ENCODE measurements at regions not wholly inside any gene's neighbourhood (a gene's known extent, or its start where the extent isn't known, plus 50 kb on each side); places are given as distances from the start of the nearest gene placed in this dataset.

DNA sequence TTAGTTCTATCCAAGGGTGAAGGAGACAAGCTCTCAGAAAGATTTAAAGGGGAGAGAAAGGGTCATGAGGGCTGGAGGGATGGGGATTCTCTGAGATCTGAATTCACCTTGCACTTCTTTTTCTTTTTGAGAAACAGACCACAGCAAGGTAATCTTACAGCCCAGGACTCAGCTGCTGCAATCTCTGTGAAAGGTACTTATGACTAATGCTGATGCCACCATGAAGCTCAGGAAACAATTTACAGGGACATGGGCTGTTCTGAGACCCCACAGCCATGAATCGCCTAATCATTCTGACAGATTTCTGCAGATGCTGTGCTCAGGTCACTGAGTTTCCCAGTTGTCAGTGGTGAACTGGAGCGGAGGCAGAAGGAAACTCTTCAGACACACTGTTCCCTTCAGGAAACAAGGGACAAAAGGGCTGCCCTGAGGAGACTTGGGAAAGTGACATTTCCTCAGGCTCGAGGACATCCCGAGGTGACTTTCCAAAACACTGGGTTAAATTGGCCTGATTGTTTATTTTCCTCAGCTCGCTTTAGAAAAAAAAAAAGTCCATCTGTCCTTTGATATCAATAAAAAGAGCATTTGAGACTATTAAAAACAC lies 103.8 kb upstream of the PLCB4 start:
- TF ChIP-seq, protein P1, sequence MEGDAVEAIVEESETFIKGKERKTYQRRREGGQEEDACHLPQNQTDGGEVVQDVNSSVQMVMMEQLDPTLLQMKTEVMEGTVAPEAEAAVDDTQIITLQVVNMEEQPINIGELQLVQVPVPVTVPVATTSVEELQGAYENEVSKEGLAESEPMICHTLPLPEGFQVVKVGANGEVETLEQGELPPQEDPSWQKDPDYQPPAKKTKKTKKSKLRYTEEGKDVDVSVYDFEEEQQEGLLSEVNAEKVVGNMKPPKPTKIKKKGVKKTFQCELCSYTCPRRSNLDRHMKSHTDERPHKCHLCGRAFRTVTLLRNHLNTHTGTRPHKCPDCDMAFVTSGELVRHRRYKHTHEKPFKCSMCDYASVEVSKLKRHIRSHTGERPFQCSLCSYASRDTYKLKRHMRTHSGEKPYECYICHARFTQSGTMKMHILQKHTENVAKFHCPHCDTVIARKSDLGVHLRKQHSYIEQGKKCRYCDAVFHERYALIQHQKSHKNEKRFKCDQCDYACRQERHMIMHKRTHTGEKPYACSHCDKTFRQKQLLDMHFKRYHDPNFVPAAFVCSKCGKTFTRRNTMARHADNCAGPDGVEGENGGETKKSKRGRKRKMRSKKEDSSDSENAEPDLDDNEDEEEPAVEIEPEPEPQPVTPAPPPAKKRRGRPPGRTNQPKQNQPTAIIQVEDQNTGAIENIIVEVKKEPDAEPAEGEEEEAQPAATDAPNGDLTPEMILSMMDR (IDR thresholded peaks at IDR 0.05), result no peak
- no peak for TF ChIP-seq POLR2A (IDR thresholded peaks at IDR 0.05)

Data from breast epithelium (tissue), 3 donors.